ENCODE measurements at regions not wholly inside any gene's neighbourhood (a gene's known extent, or its start where the extent isn't known, plus 50 kb on each side); places are given as distances from the start of the nearest gene placed in this dataset.
"Not testable (repeated sequence)": the region's sequence is repeated elsewhere in the genome, so short reads cannot be mapped to it uniquely, and the experiment has no call there.

- in situ Hi-C loops (cut with HindIII; ENCODE audit: low pct_unique_long_range_greater_than_20kb, low sequenced_read_pairs), result no loop called here
Observed at GRCh38 chr14:83712418-83713129, 1817.4 kb upstream of the FLRT2 start.

GRCh38 chr14:83713732-83714131 lies 1816.2 kb upstream of the FLRT2 start:
- in situ Hi-C loops (cut with HindIII; ENCODE audit: low pct_unique_long_range_greater_than_20kb, low sequenced_read_pairs), result no loop called here
- no peak for DNase-seq (ENCODE audit: low read depth in 1 of 2, low spot score in 1 of 2)
- no peak for TF ChIP-seq JUND (IDR thresholded peaks at IDR 0.05; ENCODE audit: low read depth)

More at GRCh38 chr14:83712418-83713129, 1817.4 kb upstream of the FLRT2 start:
- no peak for TF ChIP-seq JUND (IDR thresholded peaks at IDR 0.05; ENCODE audit: low read depth)
- no peak for DNase-seq (ENCODE audit: low read depth in 1 of 2, low spot score in 1 of 2)

GRCh38 chr14:83714151-83714550 lies 1815.8 kb upstream of the FLRT2 start:
- no peak for TF ChIP-seq JUND (IDR thresholded peaks at IDR 0.05; ENCODE audit: low read depth)
- in situ Hi-C loops (cut with HindIII; ENCODE audit: low pct_unique_long_range_greater_than_20kb, low sequenced_read_pairs), result no loop called here
- no peak for DNase-seq (ENCODE audit: low read depth in 1 of 2, low spot score in 1 of 2)

- in situ Hi-C loops (cut with HindIII; ENCODE audit: low pct_unique_long_range_greater_than_20kb, low sequenced_read_pairs); DNase-seq (ENCODE audit: low read depth in 1 of 2, low spot score in 1 of 2): not testable (repeated sequence)
Observed at GRCh38 chr14:83719435-83719834, 1810.5 kb upstream of the FLRT2 start.

- no peak for DNase-seq (ENCODE audit: low read depth in 1 of 2, low spot score in 1 of 2)
- TF ChIP-seq JUND (IDR thresholded peaks at IDR 0.05; ENCODE audit: low read depth), result no peak
- in situ Hi-C loops (cut with HindIII; ENCODE audit: low pct_unique_long_range_greater_than_20kb, low sequenced_read_pairs), result no loop called here
Observed at GRCh38 chr14:83733670-83734069, 1796.3 kb upstream of the FLRT2 start.

GRCh38 chr14:83734431-83734830 lies 1795.5 kb upstream of the FLRT2 start:
- in situ Hi-C loops (cut with HindIII; ENCODE audit: low pct_unique_long_range_greater_than_20kb, low sequenced_read_pairs), result no loop called here
- DNase-seq (ENCODE audit: low read depth in 1 of 2, low spot score in 1 of 2), result no peak
- no peak for TF ChIP-seq JUND (IDR thresholded peaks at IDR 0.05; ENCODE audit: low read depth)

GRCh38 chr14:83741269-83741668 lies 1788.7 kb upstream of the FLRT2 start:
- in situ Hi-C loops (cut with HindIII; ENCODE audit: low pct_unique_long_range_greater_than_20kb, low sequenced_read_pairs), result no loop called here
- DNase-seq (ENCODE audit: low read depth in 1 of 2, low spot score in 1 of 2), result no peak
- TF ChIP-seq JUND (IDR thresholded peaks at IDR 0.05; ENCODE audit: low read depth), result no peak

GRCh38 chr14:83744224-83744623 lies 1785.7 kb upstream of the FLRT2 start:
- no peak for DNase-seq (ENCODE audit: low read depth in 1 of 2, low spot score in 1 of 2)
- in situ Hi-C loops (cut with HindIII; ENCODE audit: low pct_unique_long_range_greater_than_20kb, low sequenced_read_pairs), result no loop called here
- TF ChIP-seq JUND (IDR thresholded peaks at IDR 0.05; ENCODE audit: low read depth), result no peak

- DNase-seq (ENCODE audit: low read depth in 1 of 2, low spot score in 1 of 2), result no peak
- TF ChIP-seq JUND (IDR thresholded peaks at IDR 0.05; ENCODE audit: low read depth), result no peak
Observed at GRCh38 chr14:83744891-83745290, 1785.1 kb upstream of the FLRT2 start.

GRCh38 chr14:83746336-83746735 lies 1783.6 kb upstream of the FLRT2 start:
- in situ Hi-C loops (cut with HindIII; ENCODE audit: low pct_unique_long_range_greater_than_20kb, low sequenced_read_pairs), result no loop called here
- no peak for TF ChIP-seq JUND (IDR thresholded peaks at IDR 0.05; ENCODE audit: low read depth)
- DNase-seq (ENCODE audit: low read depth in 1 of 2, low spot score in 1 of 2), result no peak

More at GRCh38 chr14:83744891-83745290, 1785.1 kb upstream of the FLRT2 start:
- in situ Hi-C loops (cut with HindIII; ENCODE audit: low pct_unique_long_range_greater_than_20kb, low sequenced_read_pairs), result no loop called here

GRCh38 chr14:83757916-83758315 lies 1772.0 kb upstream of the FLRT2 start:
- DNase-seq (ENCODE audit: low read depth in 1 of 2, low spot score in 1 of 2), result no peak
- TF ChIP-seq JUND (IDR thresholded peaks at IDR 0.05; ENCODE audit: low read depth), result no peak
- in situ Hi-C loops (cut with HindIII; ENCODE audit: low pct_unique_long_range_greater_than_20kb, low sequenced_read_pairs), result no loop called here

GRCh38 chr14:83764656-83765599 lies 1765.0 kb upstream of the FLRT2 start:
- in situ Hi-C loops (cut with HindIII; ENCODE audit: low pct_unique_long_range_greater_than_20kb, low sequenced_read_pairs), result no loop called here

GRCh38 chr14:83777516-83777915 lies 1752.4 kb upstream of the FLRT2 start:
- DNase-seq (ENCODE audit: low read depth in 1 of 2, low spot score in 1 of 2), result no peak
- in situ Hi-C loops (cut with HindIII; ENCODE audit: low pct_unique_long_range_greater_than_20kb, low sequenced_read_pairs), result no loop called here
- no peak for TF ChIP-seq JUND (IDR thresholded peaks at IDR 0.05; ENCODE audit: low read depth)

More at GRCh38 chr14:83764656-83765599, 1765.0 kb upstream of the FLRT2 start:
- TF ChIP-seq JUND (IDR thresholded peaks at IDR 0.05; ENCODE audit: low read depth), result no peak
- no peak for DNase-seq (ENCODE audit: low read depth in 1 of 2, low spot score in 1 of 2)

Data from T47D (cell line).